Caco-2 (cell line): ENCODE measurements at regions not wholly inside any gene's neighbourhood (a gene's known extent, or its start where the extent isn't known, plus 50 kb on each side); places are given as distances from the start of the nearest gene placed in this dataset.

Experiments
- BruUV-seq: library from RNA; stranded (reverse); fragments of 400-500 nt; replicated peaks from 2 replicates; lab custom pipeline; 2021; lab: Mats Ljungman, UMichigan
- CTCF ChIA-PET: fragments of 300-600 bp; sonication (Branson Sonifier 250); formaldehyde crosslinking; loops from one replicate; lab custom pipeline; 2022; ENCODE audit warnings: antibody characterized with exemption; lab: Charles Lee
- POLR2A ChIA-PET: fragments of 300-600 bp; sonication (Branson Sonifier 250); formaldehyde crosslinking; loops from one replicate; lab custom pipeline; 2022; ENCODE audit warnings: antibody characterized with exemption; lab: Charles Lee
- DNase-seq, 2 experiments: peaks; one replicate each; pipeline versions ENCODE4 v3.0.0 to v3.0.0-alpha.2; 2020 to 2022
- H3K27me3 ChIP-seq: replicated peaks from 2 replicates; pipeline ENCODE4 v1.6.0; 2011; ENCODE audit warnings: low read length; ENCODE audit not compliant: control insufficient read depth, insufficient read depth
- H3K36me3 ChIP-seq: 2 replicates; pipeline ENCODE4 v1.5.1; 2011; ENCODE audit warnings: low read length; ENCODE audit not compliant: control insufficient read depth, insufficient read depth
- H3K4me1 ChIP-seq: fragments of 250-450 bp; sonication (Bioruptor Pico); 2 replicates; pipeline ENCODE4 v1.5.1; 2020; ENCODE audit warnings: mild to moderate bottlenecking
- H3K4me3 ChIP-seq: 2 replicates; pipeline ENCODE4 v1.5.1; 2011; ENCODE audit warnings: low read depth, mild to moderate bottlenecking, control low read depth, low read length
- H3K9me3 ChIP-seq: fragments of 250-450 bp; sonication (Bioruptor Pico); 2 replicates; pipeline ENCODE4 v1.5.1; 2020; ENCODE audit warnings: mild to moderate bottlenecking, moderate library complexity
- H3K27ac Mint-ChIP-seq: one replicate; pipeline ENCODE4 v1.8.0; 2022; ENCODE audit warnings: mixed read lengths; ENCODE audit not compliant: unreplicated experiment
- H3K27me3 Mint-ChIP-seq: one replicate; pipeline ENCODE4 v1.8.0; 2022; ENCODE audit warnings: mixed read lengths; ENCODE audit not compliant: insufficient read depth, unreplicated experiment
- H3K36me3 Mint-ChIP-seq: one replicate; pipeline ENCODE4 v1.8.0; 2022; ENCODE audit warnings: mild to moderate bottlenecking, mixed read lengths; ENCODE audit not compliant: insufficient read depth, unreplicated experiment
- H3K4me1 Mint-ChIP-seq: one replicate; pipeline ENCODE4 v1.8.0; 2022; ENCODE audit warnings: low read depth, mixed read lengths; ENCODE audit not compliant: unreplicated experiment
- H3K4me3 Mint-ChIP-seq: one replicate; pipeline ENCODE4 v1.8.0; 2022; ENCODE audit warnings: mild to moderate bottlenecking, moderate library complexity, mixed read lengths; ENCODE audit not compliant: unreplicated experiment
- H3K9me3 Mint-ChIP-seq: one replicate; pipeline ENCODE4 v1.8.0; 2022; ENCODE audit warnings: mixed read lengths; ENCODE audit not compliant: unreplicated experiment
- CTCF ChIP-seq, 2 experiments: fragments of 200-600 bp in 1 of 2; IDR thresholded peaks; 1 replicate in 1 of 2; 2 replicates in 1 of 2; pipeline versions ENCODE4 v1.5.1 to v1.8.0; 2011 to 2022; ENCODE audit warnings: antibody characterized with exemption in 1 of 2, control low read depth in 1 of 2, inconsistent platforms in 1 of 2, low read depth in 1 of 2, low read length in 1 of 2, mild to moderate bottlenecking in 1 of 2, moderate library complexity in 1 of 2; ENCODE audit not compliant: insufficient read depth in 1 of 2, severe bottlenecking in 1 of 2, unreplicated experiment in 1 of 2
- intact Hi-C: fragments of 100-400 bp; cut with micrococcal nuclease; formaldehyde crosslinking; loops from one replicate; pipeline ENCODE4 v1.10.0; 2022; ENCODE audit not compliant: unreplicated experiment

DNA sequence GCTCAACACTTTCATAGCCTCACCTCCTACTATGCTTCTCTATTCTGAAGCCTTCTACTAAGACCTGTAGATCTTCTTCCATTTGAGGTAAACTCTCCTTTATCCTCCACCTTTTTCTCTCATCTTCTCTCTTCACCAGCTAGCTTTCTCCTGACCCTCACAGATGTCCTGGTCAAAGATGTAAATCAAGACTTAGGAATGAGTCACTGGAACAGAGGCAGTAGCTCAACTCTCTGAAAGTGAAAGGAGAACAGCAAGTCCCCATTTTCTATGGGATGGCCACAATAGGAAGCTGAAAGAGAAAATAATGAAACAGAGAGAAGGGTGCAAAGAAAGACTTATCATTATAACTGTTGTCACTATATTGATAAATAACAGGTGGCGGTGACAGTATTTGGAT is 86.1 kb upstream of the DOCK9 start:
- BruUV-seq: no TSS peak
- Histone ChIP-seq H3K27me3 (no peaks in the 10 kb centered on the region), H3K4me3 (no peak overlapping the region), H3K9me3 (peaks cover 10% of the 10 kb centered on the region), H3K4me1 (peaks cover 65% of the 10 kb centered on the region), H3K36me3 (peaks cover 2% of the 10 kb centered on the region)
- intact Hi-C loops: no loop called here
- Mint-ChIP-seq H3K4me3 (no peak overlapping the region), H3K27ac (peak overlapping the region; percentile 22), H3K27me3 (no peaks in the 10 kb centered on the region), H3K4me1 (peaks cover 53% of the 10 kb centered on the region), H3K36me3 (peaks cover 28% of the 10 kb centered on the region), H3K9me3 (peaks cover 37% of the 10 kb centered on the region)
- ChIA-PET CTCF (interaction anchor here (1.0 kb wide), 1 partner anchor 35 kb away, joined by 3 read pairs; no protein-coding TSS in a partner anchor), POLR2A (no interaction called here)
- DNase-seq: no peak
- no peak for TF ChIP-seq CTCF (IDR thresholded peaks at IDR 0.05; ENCODE audit: insufficient read depth in 1 of 2, low read depth in 1 of 2, low read length in 1 of 2, severe bottlenecking in 1 of 2, unreplicated experiment in 1 of 2)

DNA sequence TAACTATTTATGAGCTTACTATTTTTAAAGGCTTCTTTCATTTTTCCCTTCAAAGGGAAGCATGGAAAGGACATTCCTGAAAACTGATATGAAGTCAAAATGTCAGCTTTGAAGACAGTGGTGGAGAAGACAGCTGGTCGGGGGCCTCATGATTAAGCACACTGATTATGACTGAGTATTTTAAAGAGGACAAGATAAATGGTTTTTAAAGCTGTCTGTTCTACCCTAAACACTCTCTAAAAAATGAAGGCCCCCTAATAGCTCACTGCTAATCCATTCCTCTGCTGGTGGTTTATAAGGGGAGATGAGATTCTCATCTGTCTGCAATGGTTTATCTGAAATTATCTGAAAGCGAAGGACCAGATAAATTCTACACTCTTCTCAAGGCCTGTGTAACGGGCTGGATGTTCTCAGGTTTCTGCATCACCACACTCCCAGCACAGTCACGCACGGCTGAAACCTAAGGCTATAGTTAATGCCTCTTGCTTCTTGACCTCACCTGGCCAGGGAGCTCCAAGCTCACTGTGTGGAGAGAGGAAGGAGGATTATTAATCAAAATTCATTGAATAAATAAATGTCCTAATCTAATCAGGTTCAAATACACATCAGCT is 86.9 kb upstream of the DOCK9 start:
- no peak overlapping the region for H3K4me3 Mint-ChIP-seq
- CTCF ChIA-PET: interaction anchor here (1.0 kb wide), 1 partner anchor 36 kb away, joined by 3 read pairs; no protein-coding TSS in a partner anchor

More for the DNA sequence above, 86.9 kb upstream of the DOCK9 start:
- Mint-ChIP-seq H3K27ac (peak overlapping the region; percentile 12), H3K36me3 (peaks cover 28% of the 10 kb centered on the region), H3K27me3 (no peaks in the 10 kb centered on the region), H3K9me3 (peaks cover 37% of the 10 kb centered on the region), H3K4me1 (peaks cover 48% of the 10 kb centered on the region)
- H3K36me3 ChIP-seq: peaks cover 2% of the 10 kb centered on the region
- no TSS peak for BruUV-seq
- no peak for TF ChIP-seq CTCF (IDR thresholded peaks at IDR 0.05; ENCODE audit: insufficient read depth in 1 of 2, low read depth in 1 of 2, low read length in 1 of 2, severe bottlenecking in 1 of 2, unreplicated experiment in 1 of 2)
- H3K9me3 ChIP-seq: peaks cover 10% of the 10 kb centered on the region
- intact Hi-C loops: no loop called here
- no peak for DNase-seq
- H3K27me3 ChIP-seq: no peaks in the 10 kb centered on the region
- POLR2A ChIA-PET: interaction anchor here (0.6 kb wide), 1 partner anchor 118 kb away, joined by 9 read pairs; no protein-coding TSS in a partner anchor
- peaks cover 62% of the 10 kb centered on the region for H3K4me1 ChIP-seq
- no peak overlapping the region for H3K4me3 ChIP-seq
